Prostate gland (tissue), 2 donors: ENCODE measurements at regions not wholly inside any gene's neighbourhood (a gene's known extent, or its start where the extent isn't known, plus 50 kb on each side); places are given as distances from the start of the nearest gene placed in this dataset.

Experiments
- CTCF ChIP-seq, 4 experiments: fragments of 200-600 bp in 2 of 4; fragments of 450-650 bp in 2 of 4; sonication (generic) in 2 of 4; IDR thresholded peaks; 1 replicate in 3 of 4; 2 replicates in 1 of 4; pipeline ENCODE4 v1.5.1; 2016 to 2019; ENCODE audit warnings: antibody characterized with exemption in 4 of 4, mild to moderate bottlenecking in 2 of 4, moderate library complexity in 2 of 4
- POLR2A ChIP-seq: fragments of 450-650 bp; IDR thresholded peaks from one replicate; pipeline ENCODE4 v1.6.1; 2016; ENCODE audit warnings: antibody characterized with exemption, mild to moderate bottlenecking
- POLR2AphosphoS5 ChIP-seq: sonication (generic); formaldehyde crosslinking; IDR thresholded peaks from one replicate; pipeline ENCODE4 v1.6.1; 2017; ENCODE audit warnings: antibody characterized with exemption

GRCh38 chr13:104592545-104593250, 1526.5 kb upstream of the SLC10A2 start:
- TF ChIP-seq CTCF (IDR thresholded peaks at IDR 0.05) = no peak
- TF ChIP-seq POLR2A = no peak
- TF ChIP-seq POLR2AphosphoS5 = no peak
